ENCODE measurements at regions not wholly inside any gene's neighbourhood (a gene's known extent, or its start where the extent isn't known, plus 50 kb on each side); places are given as distances from the start of the nearest gene placed in this dataset.
"Not testable (repeated sequence)": the region's sequence is repeated elsewhere in the genome, so short reads cannot be mapped to it uniquely, and the experiment has no call there.

DNA sequence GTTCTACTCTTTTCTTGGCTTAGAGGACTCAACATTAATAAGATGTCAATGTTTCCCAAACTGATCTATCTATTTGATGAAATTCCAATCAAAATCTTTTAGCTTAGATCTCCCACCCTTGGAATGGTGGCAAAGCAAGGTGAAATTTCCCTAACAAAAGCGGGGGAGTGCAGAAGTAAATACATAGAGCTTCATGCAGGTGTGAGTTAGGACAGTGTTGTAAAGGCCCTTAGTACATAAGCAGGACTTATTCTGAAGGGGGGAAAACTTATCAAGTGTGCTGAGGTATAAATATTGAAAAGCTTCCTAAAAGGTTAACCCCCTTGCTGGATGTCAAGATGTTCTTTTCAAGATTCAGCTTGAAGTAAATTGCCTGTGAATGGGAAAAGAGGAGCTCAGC is 608.6 kb upstream of the CELF4 start:
- Histone ChIP-seq H3K4me3 (ENCODE audit: low read length in 2 of 2) (no peak overlapping the region), H3K9me3 (ENCODE audit: control insufficient read depth in 2 of 2, insufficient read depth in 1 of 2, low read length in 1 of 2) (no peaks in the 10 kb centered on the region), H3K36me3 (ENCODE audit: control insufficient read depth in 2 of 2, insufficient read depth in 2 of 2, low read length in 1 of 2) (no peaks in the 10 kb centered on the region), H3K27me3 (ENCODE audit: control insufficient read depth in 2 of 2, insufficient read depth in 1 of 2, low read length in 1 of 2) (no peaks in the 10 kb centered on the region), H3K27ac (ENCODE audit: low read depth in 1 of 2, low read length in 1 of 2) (no peak overlapping the region), H3K4me1 (ENCODE audit: control insufficient read depth in 2 of 2, insufficient read depth in 2 of 2, low read length in 2 of 2) (no peaks in the 10 kb centered on the region)
- DNase-seq (ENCODE audit: low read depth in 6 of 9, low spot score in 9 of 9), result no peak
- WGBS, result 92% methylated on average over 1 of the region's 1 CpG

GRCh38 chr18:38170845-38171244 is 605.2 kb upstream of the CELF4 start:
- Histone ChIP-seq H3K27me3 (ENCODE audit: control insufficient read depth in 2 of 2, insufficient read depth in 1 of 2, low read length in 1 of 2) (no peaks in the 10 kb centered on the region), H3K36me3 (ENCODE audit: control insufficient read depth in 2 of 2, insufficient read depth in 2 of 2, low read length in 1 of 2) (no peaks in the 10 kb centered on the region), H3K27ac (ENCODE audit: low read depth in 1 of 2, low read length in 1 of 2) (no peak overlapping the region), H3K4me1 (ENCODE audit: control insufficient read depth in 2 of 2, insufficient read depth in 2 of 2, low read length in 2 of 2) (no peaks in the 10 kb centered on the region), H3K4me3 (ENCODE audit: low read length in 2 of 2) (no peak overlapping the region), H3K9me3 (ENCODE audit: control insufficient read depth in 2 of 2, insufficient read depth in 1 of 2, low read length in 1 of 2) (no peaks in the 10 kb centered on the region)
- no peak for DNase-seq (ENCODE audit: low read depth in 6 of 9, low spot score in 9 of 9)

DNA sequence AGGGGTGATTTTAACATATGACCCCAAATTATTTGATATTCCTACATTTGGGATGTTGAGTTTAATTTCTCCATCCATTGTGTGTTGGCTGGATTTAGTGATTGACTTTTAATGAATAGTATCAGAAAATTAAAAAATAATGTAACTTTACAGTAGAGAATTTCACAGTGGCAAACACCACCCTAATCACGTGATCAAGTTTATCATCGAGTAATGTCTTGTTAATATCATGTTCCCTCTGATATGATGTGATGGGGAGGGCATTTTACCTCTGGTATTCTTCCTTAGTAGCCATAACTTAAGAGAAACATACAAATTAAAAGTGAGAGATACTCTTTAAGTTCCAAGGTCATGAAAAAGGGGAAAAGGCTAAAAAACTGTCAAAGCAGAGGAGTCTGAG is 602.0 kb upstream of the CELF4 start:
- no peaks in the 10 kb centered on the region for H3K27me3 ChIP-seq (ENCODE audit: control insufficient read depth in 2 of 2, insufficient read depth in 1 of 2, low read length in 1 of 2)
- no peaks in the 10 kb centered on the region for H3K36me3 ChIP-seq (ENCODE audit: control insufficient read depth in 2 of 2, insufficient read depth in 2 of 2, low read length in 1 of 2)
- DNase-seq (ENCODE audit: low read depth in 6 of 9, low spot score in 9 of 9), result no peak
- H3K9me3 ChIP-seq (ENCODE audit: control insufficient read depth in 2 of 2, insufficient read depth in 1 of 2, low read length in 1 of 2), result no peaks in the 10 kb centered on the region
- H3K4me3 ChIP-seq (ENCODE audit: low read length in 2 of 2), result no peak overlapping the region
- no peak overlapping the region for H3K27ac ChIP-seq (ENCODE audit: low read depth in 1 of 2, low read length in 1 of 2)
- WGBS, result 95% methylated on average over 2 of the region's 2 CpGs
- no peaks in the 10 kb centered on the region for H3K4me1 ChIP-seq (ENCODE audit: control insufficient read depth in 2 of 2, insufficient read depth in 2 of 2, low read length in 2 of 2)

- not testable (repeated sequence) for H3K4me1 ChIP-seq (ENCODE audit: control insufficient read depth in 2 of 2, insufficient read depth in 2 of 2, low read length in 2 of 2)
Measured at GRCh38 chr18:38153116-38153515, 587.5 kb upstream of the CELF4 start.

GRCh38 chr18:38116716-38117115 is 551.1 kb upstream of the CELF4 start:
- no peaks in the 10 kb centered on the region for H3K4me1 ChIP-seq (ENCODE audit: control insufficient read depth in 2 of 2, insufficient read depth in 2 of 2, low read length in 2 of 2)

More at GRCh38 chr18:38153116-38153515, 587.5 kb upstream of the CELF4 start:
- not testable (repeated sequence) for DNase-seq (ENCODE audit: low read depth in 6 of 9, low spot score in 9 of 9); H3K27me3 ChIP-seq (ENCODE audit: control insufficient read depth in 2 of 2, insufficient read depth in 1 of 2, low read length in 1 of 2); H3K27ac ChIP-seq (ENCODE audit: low read depth in 1 of 2, low read length in 1 of 2); H3K4me3 ChIP-seq (ENCODE audit: low read length in 2 of 2); H3K36me3 ChIP-seq (ENCODE audit: control insufficient read depth in 2 of 2, insufficient read depth in 2 of 2, low read length in 1 of 2); H3K9me3 ChIP-seq (ENCODE audit: control insufficient read depth in 2 of 2, insufficient read depth in 1 of 2, low read length in 1 of 2)

DNA sequence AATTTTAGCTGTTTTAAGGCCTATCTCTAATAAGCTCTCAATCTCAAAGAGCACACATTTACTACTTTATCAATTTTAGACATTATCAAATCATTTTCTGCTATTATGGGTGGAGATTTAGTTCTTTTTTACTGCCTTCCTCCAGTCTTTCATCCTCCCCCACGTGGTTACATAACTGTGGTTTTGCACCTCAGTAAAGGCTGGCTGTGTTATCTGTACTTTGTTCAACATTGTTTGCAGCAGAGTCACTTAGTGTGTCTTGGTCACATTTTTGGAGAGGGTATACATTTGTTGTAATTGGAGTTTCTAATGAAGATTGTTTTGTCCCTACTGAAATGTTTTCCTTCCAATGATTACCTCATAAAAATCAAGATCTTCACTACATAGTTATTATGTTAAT is 549.6 kb upstream of the CELF4 start:
- Histone ChIP-seq H3K4me1 (ENCODE audit: control insufficient read depth in 2 of 2, insufficient read depth in 2 of 2, low read length in 2 of 2) (no peaks in the 10 kb centered on the region), H3K36me3 (ENCODE audit: control insufficient read depth in 2 of 2, insufficient read depth in 2 of 2, low read length in 1 of 2) (no peaks in the 10 kb centered on the region), H3K9me3 (ENCODE audit: control insufficient read depth in 2 of 2, insufficient read depth in 1 of 2, low read length in 1 of 2) (no peaks in the 10 kb centered on the region), H3K4me3 (ENCODE audit: low read length in 2 of 2) (no peak overlapping the region), H3K27ac (ENCODE audit: low read depth in 1 of 2, low read length in 1 of 2) (no peak overlapping the region), H3K27me3 (ENCODE audit: control insufficient read depth in 2 of 2, insufficient read depth in 1 of 2, low read length in 1 of 2) (no peaks in the 10 kb centered on the region)
- WGBS, result 7% methylated on average over 1 of the region's 1 CpG
- peak in 1 of 9 donors; percentile 0 for DNase-seq (ENCODE audit: low read depth in 6 of 9, low spot score in 9 of 9)

More at GRCh38 chr18:38116716-38117115, 551.1 kb upstream of the CELF4 start:
- H3K36me3 ChIP-seq (ENCODE audit: control insufficient read depth in 2 of 2, insufficient read depth in 2 of 2, low read length in 1 of 2), result no peaks in the 10 kb centered on the region
- H3K27ac ChIP-seq (ENCODE audit: low read depth in 1 of 2, low read length in 1 of 2), result no peak overlapping the region
- H3K27me3 ChIP-seq (ENCODE audit: control insufficient read depth in 2 of 2, insufficient read depth in 1 of 2, low read length in 1 of 2), result no peaks in the 10 kb centered on the region
- no peak overlapping the region for H3K4me3 ChIP-seq (ENCODE audit: low read length in 2 of 2)
- no peaks in the 10 kb centered on the region for H3K9me3 ChIP-seq (ENCODE audit: control insufficient read depth in 2 of 2, insufficient read depth in 1 of 2, low read length in 1 of 2)
- 82% methylated on average over 3 of the region's 3 CpGs for WGBS
- DNase-seq (ENCODE audit: low read depth in 6 of 9, low spot score in 9 of 9), result no peak

- H3K4me1 ChIP-seq (ENCODE audit: control insufficient read depth in 2 of 2, insufficient read depth in 2 of 2, low read length in 2 of 2), result no peaks in the 10 kb centered on the region
- H3K27me3 ChIP-seq (ENCODE audit: control insufficient read depth in 2 of 2, insufficient read depth in 1 of 2, low read length in 1 of 2), result no peaks in the 10 kb centered on the region
- no peak for DNase-seq (ENCODE audit: low read depth in 6 of 9, low spot score in 9 of 9)
- H3K36me3 ChIP-seq (ENCODE audit: control insufficient read depth in 2 of 2, insufficient read depth in 2 of 2, low read length in 1 of 2), result no peaks in the 10 kb centered on the region
- H3K9me3 ChIP-seq (ENCODE audit: control insufficient read depth in 2 of 2, insufficient read depth in 1 of 2, low read length in 1 of 2), result no peaks in the 10 kb centered on the region
- no peak overlapping the region for H3K4me3 ChIP-seq (ENCODE audit: low read length in 2 of 2)
- H3K27ac ChIP-seq (ENCODE audit: low read depth in 1 of 2, low read length in 1 of 2), result no peak overlapping the region
- 88% methylated on average over 1 of the region's 1 CpG for WGBS
Measured at GRCh38 chr18:38087538-38087937, 521.9 kb upstream of the CELF4 start.

DNA sequence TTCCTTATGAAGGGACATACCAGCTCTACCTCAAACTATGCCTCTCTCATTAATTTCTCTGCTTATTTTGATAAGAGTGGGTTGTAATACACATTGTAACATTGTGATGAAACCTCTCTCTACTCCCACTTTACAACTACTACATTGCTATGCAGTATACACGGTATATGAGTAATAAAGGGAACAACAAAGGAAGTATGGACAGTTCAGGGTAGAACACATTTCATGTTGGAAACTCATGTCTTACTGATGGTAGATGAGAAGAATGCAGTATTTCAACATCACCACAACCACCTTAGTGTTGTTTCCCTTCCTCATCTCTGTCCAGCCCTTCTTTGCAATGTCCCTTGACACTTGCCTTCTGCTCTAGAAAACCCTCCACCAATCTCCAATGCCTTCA is 515.9 kb upstream of the CELF4 start:
- H3K9me3 ChIP-seq (ENCODE audit: control insufficient read depth in 2 of 2, insufficient read depth in 1 of 2, low read length in 1 of 2), result no peaks in the 10 kb centered on the region
- no peak overlapping the region for H3K4me3 ChIP-seq (ENCODE audit: low read length in 2 of 2)
- DNase-seq (ENCODE audit: low read depth in 6 of 9, low spot score in 9 of 9), result no peak
- no peak overlapping the region for H3K27ac ChIP-seq (ENCODE audit: low read depth in 1 of 2, low read length in 1 of 2)
- H3K4me1 ChIP-seq (ENCODE audit: control insufficient read depth in 2 of 2, insufficient read depth in 2 of 2, low read length in 2 of 2), result no peaks in the 10 kb centered on the region
- no peaks in the 10 kb centered on the region for H3K36me3 ChIP-seq (ENCODE audit: control insufficient read depth in 2 of 2, insufficient read depth in 2 of 2, low read length in 1 of 2)
- WGBS, result 93% methylated on average over 1 of the region's 1 CpG
- no peaks in the 10 kb centered on the region for H3K27me3 ChIP-seq (ENCODE audit: control insufficient read depth in 2 of 2, insufficient read depth in 1 of 2, low read length in 1 of 2)

DNA sequence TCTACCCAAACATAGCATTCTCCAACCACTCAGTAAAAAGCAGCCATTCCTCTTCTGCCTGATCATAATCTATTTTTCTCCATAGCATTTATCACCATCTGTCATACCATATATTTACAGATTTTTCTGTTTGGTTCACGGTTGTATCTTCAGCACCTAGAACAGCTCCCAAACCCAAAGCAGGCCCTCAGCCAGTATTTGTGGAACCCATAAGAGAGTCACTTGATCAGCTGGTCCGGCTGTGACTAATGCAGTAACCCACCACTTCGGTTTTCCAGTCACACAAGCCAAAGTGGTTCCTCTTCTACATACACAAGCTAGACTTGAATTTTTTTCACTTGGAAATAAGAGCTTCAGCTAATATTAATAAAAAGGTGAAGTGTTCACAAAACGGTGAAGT is 511.6 kb upstream of the CELF4 start:
- Histone ChIP-seq H3K9me3 (ENCODE audit: control insufficient read depth in 2 of 2, insufficient read depth in 1 of 2, low read length in 1 of 2) (no peaks in the 10 kb centered on the region), H3K27me3 (ENCODE audit: control insufficient read depth in 2 of 2, insufficient read depth in 1 of 2, low read length in 1 of 2) (no peaks in the 10 kb centered on the region), H3K4me1 (ENCODE audit: control insufficient read depth in 2 of 2, insufficient read depth in 2 of 2, low read length in 2 of 2) (no peaks in the 10 kb centered on the region), H3K4me3 (ENCODE audit: low read length in 2 of 2) (no peak overlapping the region), H3K27ac (ENCODE audit: low read depth in 1 of 2, low read length in 1 of 2) (no peak overlapping the region), H3K36me3 (ENCODE audit: control insufficient read depth in 2 of 2, insufficient read depth in 2 of 2, low read length in 1 of 2) (no peaks in the 10 kb centered on the region)
- DNase-seq (ENCODE audit: low read depth in 6 of 9, low spot score in 9 of 9), result no peak
- WGBS, result 63% methylated on average over 4 of the region's 4 CpGs

Data from thymus (tissue), 11 donors.